Caki2 (cell line): ENCODE measurements at regions not wholly inside any gene's neighbourhood (a gene's known extent, or its start where the extent isn't known, plus 50 kb on each side); places are given as distances from the start of the nearest gene placed in this dataset.

Experiments
- DNase-seq: peaks from one replicate; pipeline ENCODE4 v3.0.0-alpha.2; 2015; ENCODE audit warnings: low read depth
- in situ Hi-C: cut with HindIII; loops from 2 replicates; pipeline ENCODE4 v1.10.0; 2016; ENCODE audit warnings: low sequenced_read_pairs, low pct_unique_long_range_greater_than_20kb, mixed read lengths

DNA sequence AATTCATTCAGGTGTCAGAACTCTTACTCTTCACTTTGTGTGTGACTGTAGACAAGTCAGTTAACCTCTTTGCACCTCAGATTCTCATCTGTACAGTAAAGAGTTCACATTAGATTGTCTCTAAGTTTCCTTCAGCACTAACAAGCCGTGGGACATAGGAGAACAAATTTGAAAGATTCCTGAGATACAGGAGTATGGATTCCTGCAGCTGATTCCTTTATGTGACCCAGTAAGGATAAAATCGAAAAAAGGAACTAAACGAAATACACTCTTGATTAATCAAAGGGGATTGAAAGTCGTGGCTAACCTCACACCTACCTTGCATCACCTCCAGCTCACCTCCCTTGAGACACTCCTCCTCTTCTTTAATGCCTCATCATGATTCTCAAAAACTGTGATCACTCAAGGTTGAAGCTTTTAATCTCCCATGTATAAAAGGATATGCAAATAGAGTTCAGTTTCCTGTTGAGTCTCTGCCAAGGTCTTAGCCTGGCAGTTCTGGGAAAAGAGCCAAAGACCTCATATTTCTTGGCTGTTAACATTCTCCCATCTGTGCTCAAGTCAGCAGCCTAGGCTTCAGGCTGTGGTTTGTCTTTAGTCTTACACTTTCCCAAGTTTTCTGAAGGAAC is 156.6 kb downstream of the DAD1 start:
- DNase-seq = peak; percentile 96
- in situ Hi-C loops = no loop called here

DNA sequence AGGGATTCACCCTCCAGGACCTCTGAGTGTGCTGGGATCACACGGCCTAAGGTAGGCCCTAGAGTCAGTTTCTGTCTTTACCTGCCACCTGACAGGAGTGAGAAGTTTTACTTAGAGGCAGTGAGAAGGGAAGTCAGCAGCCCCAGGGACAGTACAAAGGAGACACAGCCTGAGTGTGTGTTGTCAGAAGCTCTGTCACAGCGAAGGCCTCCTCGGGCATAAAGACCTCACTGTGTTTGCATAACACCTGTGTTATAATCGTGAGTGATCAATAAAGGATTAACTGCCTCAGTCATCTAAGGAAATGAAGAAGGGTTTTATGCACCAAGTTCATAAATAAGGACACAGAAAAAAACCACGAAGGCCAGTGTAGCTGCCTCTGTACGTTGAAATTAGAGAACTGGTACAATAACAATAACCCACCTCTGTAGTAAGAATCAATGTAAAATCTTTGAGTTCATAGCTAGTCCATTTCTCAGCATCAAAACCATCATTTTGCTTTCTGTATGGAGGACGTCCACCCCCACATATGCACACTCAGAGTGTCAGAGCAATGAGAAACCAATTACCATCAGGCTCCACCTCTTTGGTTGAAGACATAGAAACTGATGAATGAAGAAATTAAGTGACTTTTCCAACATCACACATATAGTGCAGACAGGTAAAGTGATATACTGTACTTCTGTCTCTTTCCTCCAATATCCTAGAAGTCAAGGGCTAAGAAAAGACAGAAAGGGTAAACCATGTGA is 159.3 kb downstream of the DAD1 start:
- no peak for DNase-seq
- in situ Hi-C loops = no loop called here

DNA sequence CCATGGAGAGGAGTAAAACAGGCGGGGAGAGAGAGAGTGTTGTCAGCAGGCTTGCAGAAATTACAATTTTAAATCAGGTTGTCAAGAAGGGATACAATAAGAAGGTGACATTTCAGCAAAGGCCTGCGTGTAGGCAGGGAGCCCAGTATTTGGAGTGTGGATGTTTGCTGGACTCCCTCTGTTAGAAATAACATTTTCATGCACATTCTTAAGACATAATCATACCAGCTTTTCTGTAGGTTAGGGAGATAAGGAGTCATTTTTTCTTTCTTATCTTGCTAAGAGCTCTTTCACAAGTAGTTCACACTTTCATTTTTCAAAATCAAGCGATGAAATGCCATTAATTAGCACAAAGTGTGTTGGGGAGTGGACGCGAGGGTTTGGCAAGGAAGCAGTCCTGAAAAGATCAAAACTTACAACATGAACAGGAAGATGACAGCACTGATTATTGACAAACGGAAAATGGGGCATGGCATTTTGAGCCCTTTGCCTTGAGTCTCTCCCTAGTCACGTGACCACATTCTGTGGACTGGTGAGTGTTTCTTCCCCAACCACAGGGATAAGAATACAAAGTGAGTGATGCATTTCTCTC is 160.2 kb downstream of the DAD1 start:
- in situ Hi-C loops = no loop called here
- no peak for DNase-seq

DNA sequence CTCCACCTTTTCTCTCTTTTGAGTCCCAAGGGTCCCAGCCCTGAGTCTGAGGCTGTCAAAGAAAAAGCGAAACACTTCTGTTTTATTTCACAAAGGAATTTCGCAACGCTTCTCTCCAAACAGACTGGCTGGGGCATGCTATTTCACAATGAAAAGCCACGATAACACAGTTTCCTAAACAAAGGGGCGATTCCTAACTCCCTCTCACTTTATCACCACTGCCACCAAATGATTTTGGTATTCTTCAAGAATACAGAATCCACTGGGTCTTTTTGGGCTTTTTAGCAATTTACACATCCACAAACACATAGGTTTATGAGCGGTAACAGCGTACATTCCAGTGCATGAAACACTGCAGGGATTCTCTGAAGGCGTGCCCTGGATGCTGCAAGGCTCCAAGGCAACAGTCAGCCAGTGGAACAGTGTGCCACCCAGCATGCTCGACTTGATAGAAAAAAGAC is 161.2 kb downstream of the DAD1 start:
- DNase-seq = peak; percentile 12
- in situ Hi-C loops = no loop called here

DNA sequence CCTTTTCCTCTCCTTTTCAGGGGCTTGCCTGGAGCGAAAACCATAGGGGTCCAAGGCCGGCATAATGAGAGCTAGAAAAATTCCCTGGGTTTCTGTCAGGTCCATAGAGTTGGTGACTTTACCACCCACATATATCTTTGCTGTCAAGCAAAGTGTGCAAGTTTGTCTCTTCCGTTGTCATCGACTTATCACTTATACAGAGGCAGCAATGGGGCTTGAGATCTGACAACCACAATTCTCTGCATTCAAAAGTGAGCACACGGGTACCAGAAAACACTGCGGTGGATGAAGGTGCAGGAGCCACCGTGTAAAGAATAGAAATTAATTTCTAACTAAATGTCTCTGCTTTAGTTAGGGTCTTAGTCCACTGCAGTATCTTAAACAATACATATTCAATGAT is 162.3 kb downstream of the DAD1 start:
- no peak for DNase-seq
- in situ Hi-C loops = no loop called here

DNA sequence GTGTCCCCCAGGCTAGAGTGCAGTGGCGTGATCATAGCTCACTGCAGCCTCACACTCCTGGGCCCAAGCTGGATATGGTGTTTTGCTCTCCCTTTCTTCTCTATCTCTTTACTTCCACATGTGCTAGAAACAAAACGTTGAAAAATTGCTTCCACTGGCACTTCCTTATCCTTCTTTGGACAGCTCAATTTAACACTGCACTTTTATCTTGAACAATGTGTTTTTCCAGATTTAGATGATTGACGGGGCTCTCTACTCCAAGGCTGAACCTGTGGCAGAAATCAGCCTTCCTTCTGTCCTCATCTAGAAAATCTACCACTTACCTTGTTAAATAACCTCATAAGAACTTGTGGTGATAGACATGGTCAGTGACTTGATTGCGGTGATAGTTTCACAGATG is 165.1 kb downstream of the DAD1 start:
- no peak for DNase-seq
- in situ Hi-C loops = no loop called here

DNA sequence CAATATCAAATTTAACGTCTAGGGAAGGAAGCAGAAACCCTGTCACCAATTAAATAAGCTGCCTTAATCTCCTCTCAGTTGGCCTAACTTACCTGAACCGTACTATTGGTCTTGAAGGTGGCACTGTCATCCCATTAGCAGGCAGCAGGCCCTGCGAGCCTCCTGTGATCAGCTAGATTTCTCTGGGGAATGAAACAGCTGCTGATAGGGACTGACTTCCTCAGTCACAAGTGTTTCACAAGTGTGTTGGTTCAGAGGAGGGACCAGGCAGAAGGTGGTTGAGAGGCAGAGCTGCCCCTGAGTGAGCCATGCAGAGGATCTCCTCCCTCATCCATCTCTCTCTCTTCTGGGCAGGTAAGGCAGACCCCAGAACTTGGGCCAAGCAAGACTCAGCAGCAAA is 166.8 kb downstream of the DAD1 start:
- in situ Hi-C loops = no loop called here
- no peak for DNase-seq

DNA sequence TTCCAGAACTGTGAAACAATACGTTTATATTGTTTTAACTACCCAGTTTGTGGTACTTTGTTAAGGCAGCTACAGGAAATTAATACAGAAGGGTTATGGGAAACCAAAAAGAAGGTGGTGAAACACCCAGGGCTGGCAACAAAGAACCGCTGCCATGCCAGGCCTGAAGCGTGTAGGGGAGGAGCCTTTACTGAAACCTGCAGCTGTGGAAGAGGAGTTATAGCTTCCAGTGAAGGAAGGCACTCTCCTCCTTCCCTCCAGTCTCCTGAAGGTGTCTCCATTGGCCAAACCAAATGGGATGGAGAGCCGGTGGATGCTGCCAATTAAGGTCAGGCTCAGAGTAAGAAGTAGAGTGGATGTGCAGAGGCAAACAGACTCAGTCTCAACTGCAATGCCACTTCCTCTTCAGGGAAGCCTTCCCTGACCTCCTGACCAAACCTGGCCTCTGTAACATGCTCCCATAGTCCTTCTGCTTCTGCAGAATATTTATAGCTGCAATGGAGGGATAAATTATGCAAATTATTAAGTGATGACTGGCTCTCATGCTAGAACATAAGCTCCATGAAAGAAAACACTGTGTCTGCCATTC is 168.3 kb downstream of the DAD1 start:
- in situ Hi-C loops = no loop called here
- no peak for DNase-seq

DNA sequence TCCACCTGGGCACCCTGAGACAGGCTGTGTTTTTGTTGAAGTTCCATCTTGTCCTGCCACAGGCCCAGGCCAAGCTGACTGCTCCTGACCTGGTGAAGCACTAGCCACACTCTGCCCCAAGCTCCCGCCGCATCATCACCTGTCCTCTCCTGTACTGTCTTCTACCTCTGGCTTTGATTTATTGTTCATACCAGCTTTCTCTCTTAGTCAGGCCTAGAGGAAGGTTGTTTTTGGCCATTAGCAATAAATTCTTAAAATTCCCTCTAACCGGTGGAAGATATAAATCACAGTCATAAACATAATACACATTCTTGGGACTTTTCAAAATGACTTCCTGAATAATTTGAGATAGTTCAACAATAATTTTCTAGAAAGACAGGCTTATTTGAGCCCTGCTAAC is 169.4 kb downstream of the DAD1 start:
- DNase-seq = peak; percentile 62
- in situ Hi-C loops = no loop called here

DNA sequence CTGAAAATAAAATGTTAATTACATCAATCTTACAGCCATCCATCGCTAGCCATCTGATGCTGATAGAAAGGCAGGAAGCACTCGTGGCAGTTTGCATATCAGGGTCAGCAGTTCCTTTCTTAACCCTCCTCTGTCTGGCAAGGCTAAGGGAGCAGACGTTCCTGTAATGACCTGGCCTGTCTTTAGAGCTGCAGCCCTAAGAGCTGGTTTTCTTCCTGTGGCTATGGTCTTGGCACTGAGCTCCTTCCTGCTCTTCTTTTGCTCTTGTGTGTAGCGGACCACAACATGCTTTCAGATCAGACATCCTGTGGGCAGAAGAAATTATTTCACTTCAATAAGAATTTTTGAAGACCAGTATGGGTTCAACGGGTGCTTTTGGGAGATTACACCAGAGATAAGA is 170.4 kb downstream of the DAD1 start:
- in situ Hi-C loops = no loop called here
- no peak for DNase-seq

DNA sequence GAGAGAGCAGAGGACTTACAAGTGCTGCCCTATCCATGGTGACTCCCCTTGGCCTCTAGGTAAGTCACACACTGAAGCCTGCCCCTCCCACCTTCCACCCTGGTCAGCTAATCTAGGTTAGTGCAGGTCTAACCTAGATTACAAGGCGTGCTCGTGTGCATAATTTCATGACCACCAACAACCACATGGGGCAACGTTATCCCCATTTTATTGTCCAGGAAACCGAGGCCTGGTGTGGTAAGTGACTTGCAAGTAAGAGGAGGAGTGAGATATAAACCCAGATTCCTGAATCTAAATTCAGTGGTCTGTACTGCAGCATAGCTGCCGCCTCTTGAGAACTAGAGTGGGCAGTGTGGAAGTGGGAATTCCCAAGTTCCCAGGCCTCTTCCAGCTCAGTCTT is 171.1 kb downstream of the DAD1 start:
- DNase-seq = no peak
- in situ Hi-C loops = no loop called here

DNA sequence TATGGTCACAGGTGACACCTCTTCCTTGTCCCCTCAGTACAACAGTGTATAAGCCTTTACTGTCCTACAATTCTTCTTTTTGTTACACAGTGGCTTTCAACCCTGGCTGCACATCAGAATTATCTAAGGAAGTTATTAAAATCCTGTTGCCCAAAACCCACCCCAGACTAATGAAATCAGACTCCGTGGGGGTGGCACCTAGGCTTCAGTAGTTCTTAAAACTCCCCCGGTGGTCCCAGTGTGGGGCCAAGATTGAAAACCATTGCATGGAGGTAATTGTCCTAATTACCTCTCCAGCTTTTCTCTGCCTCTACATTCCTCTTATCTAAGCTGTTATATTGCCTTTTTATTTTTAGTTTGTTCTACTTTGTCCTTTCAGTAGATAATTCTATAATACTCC is 172.8 kb downstream of the DAD1 start:
- DNase-seq = no peak
- in situ Hi-C loops = no loop called here

DNA sequence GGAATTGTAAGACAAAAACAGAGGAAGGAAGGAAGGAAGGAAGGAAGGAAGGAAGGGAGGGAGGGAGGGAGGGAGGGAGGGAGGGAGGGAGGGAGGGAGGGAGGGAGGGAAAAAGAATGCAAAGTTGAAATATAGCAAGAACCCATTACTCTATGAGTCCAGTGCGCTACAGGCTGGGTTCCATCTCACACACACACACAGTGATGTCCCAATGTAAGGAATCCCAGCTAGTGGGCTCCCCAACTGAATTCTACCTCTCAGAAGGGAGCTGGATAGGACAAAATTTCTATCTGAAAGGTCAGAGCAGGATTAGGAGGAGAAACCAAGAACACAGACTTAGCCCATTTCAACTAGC is 173.4 kb downstream of the DAD1 start:
- no peak for DNase-seq
- in situ Hi-C loops = no loop called here

DNA sequence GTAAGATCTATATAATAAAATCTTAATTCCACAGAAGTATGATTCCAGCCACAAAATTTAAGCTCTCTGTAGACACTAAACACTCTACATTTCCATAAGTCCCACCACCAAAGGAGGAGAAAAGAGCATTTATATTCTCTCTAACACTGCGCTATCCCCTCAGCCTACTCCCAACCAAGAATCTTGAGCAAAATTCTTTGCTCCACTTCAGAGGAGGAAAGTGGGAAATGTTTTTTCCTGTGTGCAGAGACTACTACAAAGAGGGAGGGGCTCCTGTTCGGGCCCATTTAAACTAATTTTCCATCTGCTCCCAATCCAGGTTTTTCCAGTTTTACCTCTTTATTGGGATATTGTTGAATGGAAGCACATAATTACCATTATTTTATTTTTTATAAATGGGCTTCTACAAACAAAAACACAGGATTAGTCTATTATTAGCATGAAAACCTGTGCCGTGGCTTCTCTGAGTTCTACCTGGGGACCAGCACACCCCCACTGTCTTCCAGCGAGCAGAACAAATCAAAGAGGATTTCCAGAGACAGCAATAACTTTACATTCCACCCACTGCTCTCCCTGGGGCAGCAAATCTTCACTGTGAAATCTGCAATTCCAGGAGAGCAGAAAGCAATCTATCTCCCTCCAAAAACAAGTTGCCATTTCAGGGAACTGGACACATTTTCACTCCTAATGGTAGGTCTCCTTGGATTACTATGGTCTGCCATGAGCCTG is 174.0 kb downstream of the DAD1 start:
- in situ Hi-C loops = no loop called here
- DNase-seq = no peak

DNA sequence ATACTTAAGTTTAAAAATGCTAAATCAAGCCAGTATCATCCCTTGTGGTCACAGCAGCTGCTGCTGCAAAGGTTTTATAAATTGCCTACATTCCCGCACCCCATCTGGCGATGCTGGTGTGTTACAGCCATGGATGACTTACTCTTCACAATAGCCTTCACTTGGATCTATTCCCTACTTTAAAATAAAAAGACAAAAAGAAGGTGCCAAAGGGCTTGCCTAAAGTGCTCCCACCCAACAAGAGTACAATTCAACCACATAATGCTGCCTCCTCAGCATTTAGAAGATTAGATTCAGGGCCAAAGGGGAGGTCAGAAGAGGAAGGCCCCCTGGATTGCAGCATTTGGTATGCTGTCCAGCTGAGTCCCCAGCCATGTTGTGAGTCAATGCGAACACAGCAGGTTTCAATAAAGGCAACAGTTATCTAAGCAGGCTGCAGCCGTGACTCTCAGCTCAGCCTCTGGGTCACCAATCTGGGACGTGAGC is 176.1 kb downstream of the DAD1 start:
- DNase-seq = no peak
- in situ Hi-C loops = no loop called here

DNA sequence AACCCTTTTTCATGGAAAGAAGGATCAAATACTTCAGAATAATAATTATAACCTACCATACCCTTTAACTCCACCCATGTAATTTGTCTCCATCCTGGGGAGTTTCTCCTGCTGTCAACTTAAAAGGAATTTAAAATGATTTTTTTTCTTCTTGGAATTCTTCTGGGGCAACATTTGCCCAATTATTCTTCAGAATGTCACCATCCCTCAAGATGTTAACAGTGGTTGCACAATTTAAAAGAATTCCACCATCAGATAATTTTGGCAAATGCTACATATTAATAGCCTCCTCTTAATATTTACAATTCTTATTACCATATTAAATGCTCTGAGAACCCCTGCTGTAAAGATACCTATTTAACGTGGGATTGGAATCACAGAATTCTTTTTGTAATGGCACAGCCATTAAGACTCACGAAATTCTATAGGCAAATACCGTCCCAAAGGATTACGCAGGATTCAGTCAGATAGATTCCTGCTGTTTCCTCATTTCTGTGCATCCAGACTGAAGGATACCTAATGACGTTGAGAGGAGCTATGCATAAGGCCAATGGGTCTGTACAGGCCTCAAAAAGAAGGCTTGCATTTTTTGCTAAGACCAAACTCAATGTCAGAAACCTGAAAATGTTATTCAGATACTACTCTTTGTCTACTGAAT is 177.5 kb downstream of the DAD1 start:
- no peak for DNase-seq
- in situ Hi-C loops = no loop called here

DNA sequence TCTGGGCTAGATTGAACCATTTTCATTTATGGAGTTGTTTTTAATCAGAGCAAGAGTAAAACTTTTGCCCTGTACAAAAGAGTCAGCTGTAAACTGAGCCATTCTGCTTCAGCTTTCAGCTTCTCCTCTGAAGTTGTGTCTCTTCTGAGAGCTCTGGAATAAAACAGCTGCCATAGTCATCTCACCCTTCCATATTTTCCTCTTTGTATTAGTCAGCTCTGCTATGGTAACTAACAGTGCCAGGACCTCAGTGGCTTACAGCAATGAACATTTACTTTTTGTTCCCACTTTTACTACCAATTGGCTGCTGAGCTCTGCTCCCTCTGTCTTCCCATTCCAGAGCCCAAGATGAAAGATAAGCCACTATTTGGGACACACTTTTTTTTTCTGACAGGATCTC is 178.5 kb downstream of the DAD1 start:
- no peak for DNase-seq
- in situ Hi-C loops = no loop called here

DNA sequence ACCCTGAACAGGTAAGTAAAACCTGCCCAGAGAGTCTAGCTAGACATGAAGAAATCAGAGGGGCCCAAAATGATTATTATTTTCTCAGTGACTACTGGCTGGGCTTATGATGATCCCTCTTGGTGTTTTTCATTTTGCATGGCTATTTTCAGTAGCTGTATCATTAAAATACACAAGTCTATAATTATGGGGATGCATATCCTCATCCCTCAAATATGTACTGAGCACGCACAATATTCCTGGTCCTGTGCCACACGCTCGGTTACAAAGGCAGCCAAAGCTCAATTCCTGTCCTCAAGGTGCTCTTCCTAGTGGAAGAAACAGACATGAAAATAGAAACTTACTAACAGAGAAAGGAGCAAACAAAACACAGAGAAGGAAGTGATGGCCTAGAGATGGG is 180.0 kb downstream of the DAD1 start:
- in situ Hi-C loops = no loop called here
- DNase-seq = no peak
